Middle frontal gyrus (tissue), 1 donor: ENCODE measurements at regions not wholly inside any gene's neighbourhood (a gene's known extent, or its start where the extent isn't known, plus 50 kb on each side); places are given as distances from the start of the nearest gene placed in this dataset.

Experiments
- DNase-seq: peaks from one replicate; pipeline ENCODE4 v3.0.0-alpha.2; 2015; ENCODE audit warnings: low spot score; ENCODE audit errors: extremely low spot score

GRCh38 chr5:51273871-51274270, 109.4 kb upstream of the ISL1 start:
- DNase-seq: no peak

GRCh38 chr5:51275428-51275827, 107.8 kb upstream of the ISL1 start:
- DNase-seq: no peak

- no peak for DNase-seq
Observed at GRCh38 chr5:51276250-51276649, 107.0 kb upstream of the ISL1 start.

- no peak for DNase-seq
Observed at GRCh38 chr5:51278539-51278938, 104.7 kb upstream of the ISL1 start.

GRCh38 chr5:51279983-51280706, 103.1 kb upstream of the ISL1 start:
- DNase-seq: no peak

GRCh38 chr5:51286046-51286445, 97.2 kb upstream of the ISL1 start:
- no peak for DNase-seq

GRCh38 chr5:51302343-51302742, 80.9 kb upstream of the ISL1 start:
- no peak for DNase-seq

- no peak for DNase-seq
Observed at GRCh38 chr5:51326844-51327243, 56.4 kb upstream of the ISL1 start.
